ENCODE measurements at regions not wholly inside any gene's neighbourhood (a gene's known extent, or its start where the extent isn't known, plus 50 kb on each side); places are given as distances from the start of the nearest gene placed in this dataset.

DNA sequence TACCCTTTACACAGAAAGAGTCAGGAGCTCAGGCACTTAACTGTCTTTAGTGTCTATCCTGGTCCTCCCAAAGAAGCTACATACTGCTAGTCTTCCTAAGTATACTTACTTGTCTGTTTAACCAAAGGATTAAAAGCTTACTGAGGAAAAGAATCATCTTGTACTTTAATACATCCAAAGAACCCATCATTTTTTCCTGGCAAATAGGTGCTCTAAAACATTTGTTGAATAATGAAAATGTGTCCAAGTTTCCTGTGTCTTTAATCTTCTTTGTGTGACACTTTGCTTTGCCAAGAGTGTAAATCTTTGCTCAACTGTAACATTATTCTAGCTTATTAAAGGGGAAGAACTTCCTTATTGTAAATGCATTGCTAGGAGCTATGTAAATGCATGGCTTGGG is 519.2 kb downstream of the OTOL1 start:
- DNase-seq = no peak

DNA sequence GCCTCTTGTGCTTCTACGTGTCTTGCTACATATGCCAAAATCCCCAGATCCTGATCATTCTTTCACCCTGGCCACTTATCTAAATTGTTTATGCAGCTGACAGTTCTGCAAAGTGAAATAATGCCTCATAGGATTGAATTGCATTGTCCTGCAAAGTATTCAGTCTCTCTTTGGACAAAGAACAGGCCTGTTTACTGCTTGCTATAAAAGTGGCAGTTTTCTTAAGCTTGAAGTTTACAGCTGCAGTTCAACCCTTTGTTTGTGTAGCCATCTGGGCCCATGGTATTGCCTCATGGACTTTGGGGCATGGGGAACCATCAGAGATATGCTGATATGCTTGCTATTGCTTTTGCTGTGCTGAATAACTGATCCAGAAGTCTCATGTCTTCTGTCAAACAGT is 523.2 kb downstream of the OTOL1 start:
- no peak for DNase-seq

DNA sequence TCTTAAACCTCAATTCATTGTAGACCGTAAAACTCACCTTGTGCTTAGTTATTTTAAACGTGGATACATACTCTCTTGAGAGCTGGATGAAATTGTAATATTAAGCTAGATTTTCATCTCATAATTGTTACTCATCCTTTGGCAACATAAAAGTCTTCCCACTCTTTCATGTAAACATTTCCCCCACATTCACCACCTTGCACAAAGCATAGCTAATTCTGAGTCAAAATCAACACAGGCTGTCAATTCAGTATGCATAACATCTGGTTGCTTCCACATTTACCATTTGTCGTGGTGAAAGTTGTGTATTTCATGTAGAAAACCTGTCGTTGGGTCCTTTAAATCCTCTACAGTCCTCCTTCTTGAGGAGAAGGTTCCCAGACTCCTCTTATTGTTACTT is 524.6 kb downstream of the OTOL1 start:
- DNase-seq = no peak

DNA sequence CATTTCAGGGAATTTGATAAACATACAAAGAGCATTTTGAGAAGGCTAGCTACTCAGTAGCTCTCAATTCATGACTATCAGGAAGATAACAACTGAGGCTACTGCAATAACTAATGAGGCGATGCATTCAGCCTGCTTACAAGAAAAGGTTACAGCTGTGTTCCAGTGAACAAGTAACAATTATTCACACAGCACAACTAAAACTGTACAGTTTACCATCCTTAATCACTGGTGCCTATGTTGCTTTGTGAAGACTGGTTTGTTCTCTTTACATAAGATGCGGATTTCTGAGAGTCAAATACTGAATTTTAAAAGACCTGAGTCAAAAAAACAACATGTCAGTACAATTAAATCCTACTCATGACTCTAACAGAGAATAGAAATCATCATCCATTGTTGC is 526.3 kb downstream of the OTOL1 start:
- DNase-seq = no peak

DNA sequence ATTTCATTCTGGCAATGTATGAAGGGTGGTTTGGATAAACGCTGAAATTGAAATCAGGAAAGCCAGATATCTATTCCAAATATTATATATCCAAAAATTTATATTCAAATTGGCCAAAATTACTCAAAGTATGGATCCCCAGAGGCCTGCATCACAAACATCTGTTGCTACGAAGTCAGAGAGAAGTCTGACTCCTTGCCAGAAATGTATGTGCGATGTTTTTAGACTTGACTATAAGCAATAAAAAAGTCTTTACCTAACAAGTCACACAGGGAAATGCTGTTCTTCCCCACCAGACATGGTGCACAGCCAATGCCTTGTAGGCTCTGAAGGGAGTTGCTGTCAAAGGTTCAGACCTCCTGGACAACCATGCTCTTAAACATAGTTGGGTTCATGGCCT is 533.1 kb downstream of the OTOL1 start:
- no peak for DNase-seq

DNA sequence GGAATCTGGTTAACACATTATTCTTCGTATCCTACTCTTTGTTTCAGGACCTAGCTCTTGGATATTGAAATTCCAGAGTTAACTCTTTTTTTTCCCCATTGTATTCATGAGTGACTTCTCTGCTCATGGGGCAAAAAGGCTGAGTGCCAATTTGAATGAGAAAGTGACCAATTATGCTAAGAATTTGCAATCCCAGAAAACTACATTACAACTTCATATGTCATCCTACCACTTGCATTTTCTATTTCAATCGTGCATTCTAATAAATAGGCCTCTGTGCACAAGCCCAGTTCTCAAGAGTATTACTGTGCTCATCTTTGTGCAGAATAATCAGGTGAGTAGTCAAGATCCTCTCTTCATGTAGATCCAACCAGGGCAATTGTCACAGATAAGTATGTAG is 537.8 kb downstream of the OTOL1 start:
- no peak for DNase-seq

DNA sequence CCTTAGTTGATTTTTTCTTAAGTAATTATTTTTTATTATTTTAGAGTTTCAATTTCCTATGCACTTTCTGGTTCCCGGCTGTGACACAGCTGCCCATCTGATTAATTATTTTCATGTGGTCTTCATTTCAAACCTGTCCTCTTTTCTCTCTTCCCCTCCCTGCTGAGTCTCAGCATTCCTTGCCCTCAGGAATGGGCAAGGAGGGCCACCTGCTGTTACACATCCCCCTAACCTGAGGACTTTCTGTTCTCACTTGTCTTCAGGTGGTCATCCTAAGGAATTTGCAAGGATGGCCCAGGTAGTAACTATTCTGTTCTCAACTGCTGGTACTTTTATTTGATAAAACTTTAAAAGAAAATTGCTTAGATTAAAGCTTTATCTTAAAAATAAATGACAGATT is 545.0 kb downstream of the OTOL1 start:
- DNase-seq = no peak

DNA sequence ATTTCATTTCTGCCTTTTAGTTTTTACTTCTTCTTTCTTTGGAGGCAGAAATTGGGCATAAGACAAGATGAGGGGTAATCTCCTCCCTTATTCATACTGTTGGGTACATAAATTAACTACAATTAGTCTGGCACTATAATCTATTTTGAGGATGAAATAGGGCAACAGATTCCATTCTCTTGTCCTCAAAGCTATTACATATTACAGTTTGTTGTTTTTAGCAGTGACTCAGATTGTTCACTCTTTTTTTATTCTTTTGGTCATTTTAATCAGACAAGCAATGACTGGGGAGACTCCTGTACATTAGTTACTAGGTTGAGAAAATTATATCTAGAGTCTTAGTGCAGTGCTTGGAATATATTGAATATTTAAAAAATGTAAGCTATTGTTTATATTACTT is 556.0 kb downstream of the OTOL1 start:
- no peak for DNase-seq

DNA sequence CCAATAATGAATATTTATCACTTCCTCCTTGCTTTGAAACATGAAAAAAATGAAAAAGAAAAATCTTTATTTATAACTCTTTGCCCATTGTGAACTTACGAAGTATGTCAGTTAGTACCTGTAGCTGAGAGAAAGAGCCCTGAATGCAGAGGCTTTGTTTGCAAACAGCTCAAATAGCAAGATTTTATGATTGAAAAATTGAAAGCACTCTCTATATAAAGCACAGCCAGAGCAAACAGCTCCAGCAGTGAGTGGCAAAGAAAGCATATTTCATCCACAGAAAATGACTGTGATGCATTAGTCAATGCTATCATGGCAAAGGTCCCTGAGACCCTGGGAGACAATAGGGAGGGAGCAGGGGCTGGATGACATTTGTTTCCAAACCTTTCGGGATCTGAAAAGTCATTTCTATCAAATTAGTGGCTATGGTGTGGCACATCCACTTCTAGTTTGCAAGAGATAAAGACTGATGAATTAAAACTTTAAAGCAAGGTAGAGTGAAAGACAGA is 576.1 kb downstream of the OTOL1 start:
- no peak for DNase-seq

DNA sequence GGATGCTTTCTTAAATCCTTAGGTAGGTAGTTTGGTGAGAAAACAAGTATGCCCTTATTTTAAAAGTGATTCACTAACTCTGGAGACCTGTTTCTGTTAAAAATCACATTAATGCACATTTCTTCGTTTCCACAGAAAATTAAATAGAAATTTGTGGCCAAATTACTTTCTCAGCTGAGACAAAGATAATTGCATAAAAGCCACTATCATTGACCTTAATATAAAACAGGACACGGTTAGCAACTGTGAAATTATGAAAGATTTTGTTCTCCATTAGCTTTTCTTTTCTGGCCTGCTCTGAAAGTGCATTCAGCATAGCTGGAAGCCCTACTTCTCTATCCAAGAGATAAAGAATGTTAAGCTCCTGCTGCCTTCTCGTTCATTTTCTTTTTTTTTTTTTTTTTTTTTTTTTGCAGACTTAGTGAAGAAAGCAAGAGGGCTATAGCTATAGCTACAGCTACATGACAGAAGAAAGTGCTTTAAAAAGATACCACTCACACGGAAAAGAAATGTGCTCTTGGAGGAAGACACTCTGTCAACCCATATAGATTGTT is 576.9 kb downstream of the OTOL1 start:
- DNase-seq = no peak

DNA sequence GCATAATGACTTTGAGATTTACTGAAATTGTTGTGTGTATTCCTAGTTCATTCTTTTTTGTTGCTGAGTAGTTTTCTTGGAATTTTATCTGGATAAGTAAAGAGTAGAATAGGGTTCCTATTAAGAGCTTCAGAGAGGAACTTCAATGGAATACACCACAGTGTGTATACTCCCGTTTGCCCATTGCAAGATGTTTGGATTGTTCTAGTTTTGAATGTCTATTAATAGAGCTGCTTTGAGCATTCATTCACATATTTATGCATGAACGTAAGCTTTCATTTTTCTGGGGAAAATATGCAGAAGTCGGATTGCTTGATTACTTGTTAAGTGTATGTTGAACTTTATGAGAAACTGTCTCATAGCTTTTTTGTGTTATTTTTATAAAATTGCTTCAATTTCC is 580.5 kb downstream of the OTOL1 start:
- DNase-seq = no peak

DNA sequence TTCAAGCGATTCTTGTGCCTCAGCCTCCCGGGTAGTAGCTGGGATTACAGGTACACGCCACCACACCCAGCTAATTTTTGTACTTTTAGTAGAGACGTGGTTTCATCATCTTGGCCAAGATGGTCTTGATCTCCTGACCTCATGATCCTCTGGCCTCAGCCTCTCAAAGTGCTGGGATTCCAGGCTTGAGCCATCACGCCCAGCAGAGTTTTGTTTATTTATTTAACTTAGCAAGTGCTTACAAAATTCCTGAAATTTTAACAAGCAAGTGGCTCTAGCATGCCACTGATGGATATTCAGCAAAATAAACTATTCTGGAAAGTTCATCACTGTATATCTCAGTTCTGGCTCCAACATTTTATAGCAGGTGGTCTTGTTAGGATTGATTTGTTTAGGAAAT is 585.9 kb downstream of the OTOL1 start:
- no peak for DNase-seq

DNA sequence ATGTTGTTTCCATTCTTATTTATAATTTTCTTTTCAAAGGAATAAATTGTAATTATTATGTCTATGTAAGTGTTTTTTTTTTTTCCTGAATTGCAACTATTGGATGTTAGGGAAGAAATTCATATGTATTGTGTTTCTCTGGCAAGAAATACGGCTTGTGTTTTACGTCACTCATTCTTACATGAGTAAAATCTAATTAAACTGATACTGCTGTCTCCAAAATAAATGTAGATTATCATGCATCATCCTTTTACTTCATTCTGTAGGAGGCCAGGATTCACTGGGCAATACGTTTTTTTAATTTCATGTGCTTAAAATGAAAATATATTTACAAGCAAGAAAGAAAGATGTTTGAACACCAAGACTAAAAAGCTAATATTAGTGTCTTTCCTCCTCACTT is 590.8 kb downstream of the OTOL1 start:
- DNase-seq = no peak

DNA sequence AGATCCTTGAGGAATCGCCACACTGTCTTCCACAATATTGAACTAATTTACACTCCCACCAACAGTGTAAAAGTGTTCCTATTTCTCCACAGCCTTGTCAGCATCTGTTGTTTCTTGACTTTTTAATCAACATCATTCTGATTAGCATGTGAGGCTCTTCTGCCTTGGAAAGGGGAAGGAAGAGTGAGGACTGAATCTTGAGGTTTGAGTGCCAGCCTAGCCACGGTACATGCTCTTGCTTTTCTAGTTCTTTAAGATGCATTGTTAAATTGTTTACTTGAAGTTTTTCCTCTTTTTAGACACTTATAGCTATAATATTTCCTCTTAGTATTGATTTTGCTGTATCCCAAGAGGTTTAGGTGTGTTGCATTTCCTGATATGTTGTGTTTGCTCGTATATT is 596.1 kb downstream of the OTOL1 start:
- DNase-seq = no peak

DNA sequence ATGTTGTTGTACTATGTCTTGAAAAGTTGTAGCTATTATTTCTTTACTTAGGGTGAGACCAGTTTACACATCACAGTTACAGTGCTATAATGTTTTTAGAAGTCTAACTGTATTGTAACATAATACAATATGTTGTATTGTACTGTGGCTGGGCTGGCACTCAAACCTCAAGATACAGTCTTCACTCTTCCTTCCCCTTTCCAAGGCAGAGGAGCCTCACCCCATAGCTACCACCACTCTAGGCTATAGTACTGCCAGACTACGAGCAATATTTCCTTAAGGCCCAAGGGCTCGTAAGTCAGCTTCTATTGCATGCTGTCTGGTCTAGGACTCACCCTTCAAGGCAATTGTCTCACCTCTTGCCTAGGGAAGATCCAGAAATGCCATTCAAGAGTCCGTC is 597.7 kb downstream of the OTOL1 start:
- no peak for DNase-seq

DNA sequence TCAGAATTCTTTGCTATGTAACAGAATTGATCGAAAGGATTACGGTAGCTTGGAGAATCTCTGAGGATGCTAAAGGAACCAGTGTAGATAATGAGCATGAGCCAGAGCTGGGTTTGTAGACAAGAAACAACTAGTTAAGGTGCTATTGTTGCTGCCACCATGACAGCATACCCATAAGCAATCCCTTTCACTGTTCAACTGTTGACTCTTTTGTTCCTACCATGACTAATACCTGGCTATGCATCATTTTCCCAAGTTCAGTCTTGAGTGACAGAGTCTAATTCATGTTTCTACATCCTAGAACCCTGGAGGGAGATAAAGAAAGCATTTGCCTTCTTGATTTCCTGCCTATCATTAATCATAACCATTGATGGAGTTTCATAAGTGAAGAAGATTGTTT is 600.3 kb downstream of the OTOL1 start:
- DNase-seq = no peak

DNA sequence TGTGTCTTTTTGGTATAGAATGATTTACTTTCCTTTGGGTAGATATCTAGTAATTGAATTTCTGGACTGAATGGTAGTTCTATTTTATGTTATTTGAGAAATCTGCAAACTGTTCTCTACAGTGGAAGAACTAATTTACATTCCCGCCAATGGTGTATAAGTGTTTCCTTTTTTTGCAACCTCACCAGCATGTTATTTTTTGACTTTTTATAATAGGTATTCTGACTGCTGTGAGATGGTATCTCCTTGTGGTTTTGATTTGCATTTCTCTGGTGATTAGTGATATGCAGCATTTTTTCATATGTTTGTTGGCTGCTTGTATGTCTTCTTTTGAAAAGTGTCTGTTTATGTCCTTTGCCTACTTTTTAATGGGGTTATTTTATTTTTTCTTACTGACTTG is 607.2 kb downstream of the OTOL1 start:
- no peak for DNase-seq

DNA sequence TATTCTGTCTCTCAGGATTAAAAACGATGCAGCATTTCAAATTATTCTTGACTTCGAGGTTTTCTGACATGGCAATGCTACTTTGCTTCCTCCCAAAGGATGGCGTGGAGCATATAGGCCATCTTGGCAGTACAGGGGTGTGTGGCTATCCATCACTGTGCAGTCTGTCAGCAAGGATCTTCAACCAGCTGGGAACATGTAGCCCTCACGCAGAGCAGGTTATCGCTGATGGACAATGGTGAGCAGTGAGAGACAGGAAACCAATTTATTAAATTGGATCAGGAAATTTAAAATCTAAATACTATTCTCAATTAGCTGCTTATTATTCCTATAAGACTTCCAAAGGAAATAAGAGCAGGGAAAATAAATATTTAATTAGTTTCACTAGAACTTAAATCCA is 615.3 kb downstream of the OTOL1 start:
- no peak for DNase-seq

DNA sequence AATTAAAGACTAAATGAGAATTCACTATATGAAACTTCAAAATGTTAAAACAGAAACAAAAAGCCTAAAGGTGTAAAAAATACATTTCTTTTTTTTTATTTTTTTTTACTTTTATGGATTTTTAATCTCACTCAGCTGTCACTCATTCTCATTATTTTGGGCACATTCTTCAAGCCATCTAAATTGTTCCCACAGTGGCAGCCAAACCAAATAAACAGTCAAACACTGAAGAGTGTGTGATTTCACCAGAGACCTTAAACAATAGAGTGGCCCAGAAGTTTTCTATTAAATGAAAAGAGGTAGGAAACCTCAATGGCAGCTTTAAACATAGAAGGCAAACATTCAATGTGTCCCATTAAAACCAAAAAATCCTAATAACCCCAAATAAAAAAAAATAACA is 616.1 kb downstream of the OTOL1 start:
- DNase-seq = no peak

DNA sequence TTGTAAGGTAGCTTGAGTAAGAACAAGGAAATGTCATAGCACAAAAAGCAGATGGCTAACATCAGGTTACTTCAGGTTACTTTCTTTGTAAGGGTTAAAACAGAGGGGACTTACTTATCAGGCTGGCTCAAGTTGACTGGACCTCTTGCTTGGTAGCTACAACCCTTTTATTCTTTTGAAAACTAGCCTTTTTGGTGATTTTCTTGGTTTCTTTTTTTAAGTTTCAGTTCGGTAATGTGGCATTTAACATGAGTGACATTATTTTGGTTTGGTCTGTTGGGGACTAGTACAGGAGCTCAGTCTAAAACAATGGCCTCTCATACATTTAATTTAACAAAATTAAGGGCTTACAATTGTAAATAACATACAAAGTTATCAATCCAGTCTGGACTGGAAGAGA is 621.4 kb downstream of the OTOL1 start:
- DNase-seq = no peak

DNA sequence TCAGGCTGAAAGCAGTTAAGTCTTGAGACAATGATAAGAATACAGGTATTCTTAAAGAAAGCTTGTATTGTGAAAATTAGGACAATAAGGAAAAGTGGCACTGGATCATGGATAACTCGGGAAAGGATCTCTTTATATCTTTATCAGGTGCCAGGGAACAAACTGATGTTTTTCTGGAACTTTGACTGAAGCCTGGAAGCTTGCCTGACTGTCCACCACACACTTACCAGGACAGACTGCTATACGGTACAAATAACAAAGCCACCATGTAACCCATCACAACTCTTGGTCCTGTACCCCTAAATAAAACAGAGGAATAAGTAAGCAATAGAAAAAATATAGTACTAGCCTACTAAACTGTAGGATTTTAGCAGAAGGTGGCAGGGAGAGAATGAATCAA is 623.0 kb downstream of the OTOL1 start:
- DNase-seq = no peak

DNA sequence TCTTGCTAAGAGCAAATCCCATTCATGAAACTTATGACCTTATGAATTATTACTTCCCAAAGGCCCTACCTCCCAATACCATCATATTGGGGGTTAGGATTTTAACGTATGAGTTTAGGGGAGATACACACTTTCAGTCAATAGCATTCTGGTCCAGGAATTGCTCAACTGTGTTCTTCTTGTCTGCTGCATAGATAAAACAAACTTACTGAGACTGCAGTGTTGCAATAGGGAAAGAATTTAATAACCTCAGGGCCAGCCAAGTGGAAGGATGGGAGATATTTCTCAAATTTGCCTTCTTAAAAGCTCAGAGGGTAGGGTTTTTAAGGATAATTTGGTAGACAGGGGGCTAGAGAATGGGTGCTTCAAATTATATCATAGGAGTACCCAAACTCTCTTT is 625.8 kb downstream of the OTOL1 start:
- DNase-seq = no peak

DNA sequence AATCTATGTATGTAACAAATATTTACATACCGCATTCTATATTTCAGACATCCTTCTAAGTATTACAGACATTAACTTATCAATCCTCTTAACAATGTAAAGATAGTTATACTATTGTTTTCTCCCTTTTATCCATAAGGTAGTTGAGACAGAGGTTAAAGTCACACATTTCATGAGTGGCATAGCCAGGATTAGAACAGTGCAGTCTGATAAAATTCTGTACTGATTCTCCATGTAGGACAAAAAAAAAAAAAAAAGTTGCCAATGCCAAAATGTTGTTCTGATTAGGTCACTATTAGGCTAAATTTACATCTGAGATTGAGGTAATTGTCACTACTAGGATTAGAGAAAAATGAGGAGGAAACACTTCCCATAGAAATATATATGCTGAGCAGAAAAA is 629.2 kb downstream of the OTOL1 start:
- no peak for DNase-seq

DNA sequence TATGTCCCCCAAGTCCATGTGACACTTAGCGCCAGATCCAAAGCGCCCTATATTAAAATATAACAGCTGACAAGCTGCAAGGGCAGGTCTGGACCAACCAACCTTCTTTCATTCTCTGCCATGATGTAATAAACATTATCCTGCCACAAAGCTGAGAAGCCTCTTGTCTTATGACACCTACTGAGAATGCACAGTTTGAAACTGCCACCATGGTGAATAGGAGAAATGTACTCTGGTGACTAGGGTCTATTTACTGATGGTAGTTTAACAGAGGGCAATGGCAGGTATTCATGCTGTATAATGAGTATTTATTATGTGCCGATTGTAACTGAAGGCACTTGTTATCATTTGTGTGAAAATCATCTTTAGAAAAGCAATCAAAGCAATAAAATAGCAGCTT is 634.0 kb downstream of the OTOL1 start:
- no peak for DNase-seq

DNA sequence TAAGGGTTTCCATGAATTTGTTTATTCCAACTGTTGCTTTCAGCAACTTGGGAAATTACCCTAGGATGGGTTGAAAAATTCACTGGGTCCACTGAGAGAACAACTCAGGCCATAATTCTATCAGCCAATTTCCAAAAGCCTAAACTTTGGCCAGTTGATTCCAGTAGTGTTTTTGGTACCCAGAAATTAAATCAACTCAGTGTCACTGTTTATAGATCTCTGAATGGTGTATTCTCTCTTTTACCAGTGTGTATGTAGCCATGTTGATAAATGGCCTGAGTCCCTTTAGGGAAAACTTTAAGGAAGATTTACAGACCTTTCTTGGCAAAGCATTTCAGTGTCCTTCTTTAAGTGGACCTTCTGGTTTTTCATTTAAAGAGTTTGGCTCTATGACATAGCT is 636.4 kb downstream of the OTOL1 start:
- no peak for DNase-seq

DNA sequence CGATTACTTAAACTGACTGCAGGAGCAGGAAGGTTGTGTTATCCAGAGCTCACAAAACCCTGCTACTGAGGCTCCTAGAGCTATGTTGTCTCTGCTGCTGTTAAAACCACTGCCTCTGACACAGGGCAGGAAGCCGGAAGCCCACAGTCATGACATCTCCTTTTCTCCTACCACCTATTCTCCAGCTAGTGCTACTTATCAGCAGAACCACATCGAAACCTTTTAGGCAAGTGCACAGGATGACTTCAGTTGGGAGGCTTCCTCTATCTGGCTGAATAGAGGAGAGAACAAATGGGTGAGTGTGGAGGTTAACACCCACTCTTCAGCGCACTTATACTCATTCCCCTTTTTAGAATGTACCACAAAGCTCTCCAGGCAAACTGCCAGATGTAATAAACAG is 638.0 kb downstream of the OTOL1 start:
- DNase-seq = peak in 1 of 4 experiments; percentile 2
